ENCODE measurements at regions not wholly inside any gene's neighbourhood (a gene's known extent, or its start where the extent isn't known, plus 50 kb on each side); places are given as distances from the start of the nearest gene placed in this dataset.

- peaks cover 3% of the 10 kb centered on the region for H3K27me3 Mint-ChIP-seq (ENCODE audit: low read depth)
- no peaks in the 10 kb centered on the region for H3K36me3 Mint-ChIP-seq (ENCODE audit: low read depth)
- DNase-seq (ENCODE audit: low read depth, low spot score), result no peak
- peaks cover 3% of the 10 kb centered on the region for H3K9me3 Mint-ChIP-seq
- H3K4me3 Mint-ChIP-seq, result no peak overlapping the region
- no peak for TF ChIP-seq CTCF (conservative IDR thresholded peaks at IDR 0.05)
- no peak overlapping the region for H3K27ac Mint-ChIP-seq (ENCODE audit: unreplicated experiment)
- H3K4me1 Mint-ChIP-seq, result peaks cover 8% of the 10 kb centered on the region
These were observed 211.0 kb upstream of the SIX2 start for GRCh38 chr2:45220227-45220626.

- no peak overlapping the region for H3K4me3 Mint-ChIP-seq
- peaks cover 3% of the 10 kb centered on the region for H3K9me3 Mint-ChIP-seq
- TF ChIP-seq CTCF (conservative IDR thresholded peaks at IDR 0.05), result no peak
- DNase-seq (ENCODE audit: low read depth, low spot score), result no peak
- no peaks in the 10 kb centered on the region for H3K4me1 Mint-ChIP-seq
- no peaks in the 10 kb centered on the region for H3K36me3 Mint-ChIP-seq (ENCODE audit: low read depth)
- H3K27ac Mint-ChIP-seq (ENCODE audit: unreplicated experiment), result no peak overlapping the region
- H3K27me3 Mint-ChIP-seq (ENCODE audit: low read depth), result peaks cover 3% of the 10 kb centered on the region
These were observed 209.7 kb upstream of the SIX2 start for GRCh38 chr2:45218931-45219339.

- no peak for DNase-seq (ENCODE audit: low read depth, low spot score)
- Mint-ChIP-seq H3K27ac (ENCODE audit: unreplicated experiment) (no peak overlapping the region), H3K9me3 (peaks cover 3% of the 10 kb centered on the region), H3K4me1 (no peaks in the 10 kb centered on the region), H3K4me3 (no peak overlapping the region), H3K36me3 (ENCODE audit: low read depth) (no peaks in the 10 kb centered on the region), H3K27me3 (ENCODE audit: low read depth) (peaks cover 3% of the 10 kb centered on the region)
- no peak for TF ChIP-seq CTCF (conservative IDR thresholded peaks at IDR 0.05)
These were observed 209.0 kb upstream of the SIX2 start for GRCh38 chr2:45218297-45218696.

GRCh38 chr2:45216118-45216517, 206.9 kb upstream of the SIX2 start:
- Mint-ChIP-seq H3K4me1 (no peaks in the 10 kb centered on the region), H3K9me3 (peaks cover 3% of the 10 kb centered on the region), H3K27ac (ENCODE audit: unreplicated experiment) (no peak overlapping the region), H3K4me3 (no peak overlapping the region), H3K36me3 (ENCODE audit: low read depth) (no peaks in the 10 kb centered on the region), H3K27me3 (ENCODE audit: low read depth) (peaks cover 5% of the 10 kb centered on the region)
- TF ChIP-seq CTCF (conservative IDR thresholded peaks at IDR 0.05), result no peak
- DNase-seq (ENCODE audit: low read depth, low spot score), result no peak

- Mint-ChIP-seq H3K4me3 (no peak overlapping the region), H3K36me3 (ENCODE audit: low read depth) (no peaks in the 10 kb centered on the region), H3K27ac (ENCODE audit: unreplicated experiment) (no peak overlapping the region), H3K4me1 (no peaks in the 10 kb centered on the region), H3K9me3 (peaks cover 3% of the 10 kb centered on the region), H3K27me3 (ENCODE audit: low read depth) (peaks cover 5% of the 10 kb centered on the region)
- no peak for DNase-seq (ENCODE audit: low read depth, low spot score)
- TF ChIP-seq CTCF (conservative IDR thresholded peaks at IDR 0.05), result no peak
These were observed 205.3 kb upstream of the SIX2 start for GRCh38 chr2:45214550-45214949.

Data from neural crest cell (in vitro differentiated cells).